Uterus (tissue), 2 donors: ENCODE measurements at regions not wholly inside any gene's neighbourhood (a gene's known extent, or its start where the extent isn't known, plus 50 kb on each side); places are given as distances from the start of the nearest gene placed in this dataset.

ENCODE experiments used
- POLR2A ChIP-seq, 2 donors: fragments of 450-650 bp; IDR thresholded peaks; one replicate each; pipeline ENCODE4 v1.6.1; 2016; ENCODE audit warnings: antibody characterized with exemption in 2 of 2, mild to moderate bottlenecking in 1 of 2, moderate library complexity in 1 of 2
- TF ChIP-seq, protein P1 (sequence below), 4 experiments: fragments of 200-600 bp in 2 of 4; fragments of 450-650 bp in 2 of 4; sonication (generic) in 2 of 4; IDR thresholded peaks; one replicate each; pipeline ENCODE4 v1.5.1; 2016 to 2019; ENCODE audit warnings: antibody characterized with exemption in 4 of 4, mild to moderate bottlenecking in 2 of 4, moderate library complexity in 1 of 4

DNA sequence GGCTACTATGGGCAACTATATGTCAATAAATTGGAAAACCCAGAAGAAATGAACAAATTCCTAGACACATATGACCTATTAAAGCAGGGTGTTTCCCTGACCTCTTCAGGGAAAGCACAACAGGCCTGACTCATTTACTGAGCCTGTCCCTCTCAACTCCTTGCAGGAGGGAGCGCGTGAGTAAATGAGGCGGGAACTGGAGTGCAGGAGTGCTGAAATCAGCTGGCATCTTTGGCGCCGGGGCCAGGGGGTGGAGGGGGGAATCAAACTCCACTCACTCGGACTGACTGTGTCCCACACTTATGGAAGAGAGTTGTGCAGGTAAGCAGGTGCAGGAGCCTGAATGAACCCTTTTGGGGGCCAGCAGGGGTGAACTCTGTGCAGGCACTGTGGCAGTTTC, 671.2 kb upstream of the PTCHD4 start:
- TF ChIP-seq, protein P1, sequence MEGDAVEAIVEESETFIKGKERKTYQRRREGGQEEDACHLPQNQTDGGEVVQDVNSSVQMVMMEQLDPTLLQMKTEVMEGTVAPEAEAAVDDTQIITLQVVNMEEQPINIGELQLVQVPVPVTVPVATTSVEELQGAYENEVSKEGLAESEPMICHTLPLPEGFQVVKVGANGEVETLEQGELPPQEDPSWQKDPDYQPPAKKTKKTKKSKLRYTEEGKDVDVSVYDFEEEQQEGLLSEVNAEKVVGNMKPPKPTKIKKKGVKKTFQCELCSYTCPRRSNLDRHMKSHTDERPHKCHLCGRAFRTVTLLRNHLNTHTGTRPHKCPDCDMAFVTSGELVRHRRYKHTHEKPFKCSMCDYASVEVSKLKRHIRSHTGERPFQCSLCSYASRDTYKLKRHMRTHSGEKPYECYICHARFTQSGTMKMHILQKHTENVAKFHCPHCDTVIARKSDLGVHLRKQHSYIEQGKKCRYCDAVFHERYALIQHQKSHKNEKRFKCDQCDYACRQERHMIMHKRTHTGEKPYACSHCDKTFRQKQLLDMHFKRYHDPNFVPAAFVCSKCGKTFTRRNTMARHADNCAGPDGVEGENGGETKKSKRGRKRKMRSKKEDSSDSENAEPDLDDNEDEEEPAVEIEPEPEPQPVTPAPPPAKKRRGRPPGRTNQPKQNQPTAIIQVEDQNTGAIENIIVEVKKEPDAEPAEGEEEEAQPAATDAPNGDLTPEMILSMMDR (IDR thresholded peaks at IDR 0.05): no peak
- no peak for TF ChIP-seq POLR2A (IDR thresholded peaks at IDR 0.05)
